Left lung (tissue), 4 donors: ENCODE measurements at regions not wholly inside any gene's neighbourhood (a gene's known extent, or its start where the extent isn't known, plus 50 kb on each side); places are given as distances from the start of the nearest gene placed in this dataset.

Experiments
- ATAC-seq: fragments of 200-7000 bp; cut with Tn5 transposase; one replicate; pipeline ENCODE4 v1.9.1; 2020; ENCODE audit warnings: moderate library complexity
- DNase-seq, 4 donors: peaks; one replicate each; pipeline ENCODE4 v3.0.0-alpha.2; 2013 to 2020
- H3K27ac ChIP-seq, 2 donors: fragments of 200-600 bp; sonication (generic) in 1 of 2; one replicate each; pipeline versions ENCODE4 v1.5.0 to v1.8.0; 2020 to 2021
- H3K27me3 ChIP-seq, 2 donors: fragments of 200-600 bp; sonication (generic) in 1 of 2; one replicate each; pipeline versions ENCODE4 v1.5.0 to v1.8.0; 2020 to 2021
- H3K36me3 ChIP-seq, 2 donors: fragments of 200-600 bp; sonication (generic) in 1 of 2; one replicate each; pipeline versions ENCODE4 v1.5.0 to v1.8.0; 2020 to 2021
- H3K4me1 ChIP-seq, 2 donors: fragments of 200-600 bp; one replicate each; pipeline ENCODE4 v1.8.0; 2021
- H3K4me3 ChIP-seq, 2 donors: fragments of 200-600 bp; sonication (generic) in 1 of 2; one replicate each; pipeline versions ENCODE4 v1.5.0 to v1.8.0; 2020 to 2021; ENCODE audit warnings: mild to moderate bottlenecking in 1 of 2
- H3K9me3 ChIP-seq, 2 donors: fragments of 200-600 bp; sonication (generic) in 1 of 2; one replicate each; pipeline versions ENCODE4 v1.5.0 to v1.8.0; 2020 to 2021
- CTCF ChIP-seq, 2 donors: fragments of 200-600 bp; sonication (generic) in 1 of 2; IDR thresholded peaks; one replicate each; pipeline versions ENCODE4 v1.5.0 to v1.8.0; 2021; ENCODE audit warnings: antibody characterized with exemption in 2 of 2
- intact Hi-C, 2 donors: fragments of 100-400 bp; cut with DNase I; formaldehyde crosslinking; loops; one replicate each; pipeline versions ENCODE4 v1.11.2 to v1.14.2; 2022
- donor health status: DM: no; HTN: yes; CAD: no.
- donor health status: DM: no; HTN: no; CAD: no.

- ATAC-seq (no peak), DNase-seq (no peak)
- no peak overlapping the region for H3K4me3 ChIP-seq
- no peaks in the 10 kb centered on the region for H3K4me1 ChIP-seq
- no peak for TF ChIP-seq CTCF (IDR thresholded peaks at IDR 0.05)
- H3K27ac ChIP-seq, result no peak overlapping the region
- no peaks in the 10 kb centered on the region for H3K27me3 ChIP-seq
- H3K36me3 ChIP-seq, result no peaks in the 10 kb centered on the region
- H3K9me3 ChIP-seq, result no peaks in the 10 kb centered on the region
- intact Hi-C loops, result no loop called here
Observed at GRCh38 chr12:126897778-126898177, 1369.2 kb upstream of the TMEM132C start.

- intact Hi-C loops, result no loop called here
- Histone ChIP-seq H3K9me3 (no peaks in the 10 kb centered on the region), H3K27me3 (no peaks in the 10 kb centered on the region), H3K27ac (no peak overlapping the region), H3K4me3 (no peak overlapping the region), H3K4me1 (no peaks in the 10 kb centered on the region), H3K36me3 (no peaks in the 10 kb centered on the region)
- no peak for TF ChIP-seq CTCF (IDR thresholded peaks at IDR 0.05)
- ATAC-seq (no peak), DNase-seq (no peak)
Observed at GRCh38 chr12:126898562-126898961, 1368.4 kb upstream of the TMEM132C start.

GRCh38 chr12:126899926-126900792 lies 1366.8 kb upstream of the TMEM132C start:
- H3K4me1 ChIP-seq, result no peaks in the 10 kb centered on the region
- no peak for TF ChIP-seq CTCF (IDR thresholded peaks at IDR 0.05)
- peaks cover 0 to 3% of the 10 kb centered on the region in 2 donors for H3K27me3 ChIP-seq
- intact Hi-C loops, result no loop called here
- H3K36me3 ChIP-seq, result no peaks in the 10 kb centered on the region
- no peaks in the 10 kb centered on the region for H3K9me3 ChIP-seq
- DNase-seq (no peak), ATAC-seq (no peak)
- no peak overlapping the region for H3K27ac ChIP-seq
- H3K4me3 ChIP-seq, result no peak overlapping the region

- no peak overlapping the region for H3K4me3 ChIP-seq
- H3K9me3 ChIP-seq, result no peaks in the 10 kb centered on the region
- DNase-seq (no peak), ATAC-seq (no peak)
- H3K4me1 ChIP-seq, result no peaks in the 10 kb centered on the region
- peaks cover 0 to 7% of the 10 kb centered on the region in 2 donors for H3K27me3 ChIP-seq
- no peak for TF ChIP-seq CTCF (IDR thresholded peaks at IDR 0.05)
- H3K36me3 ChIP-seq, result no peaks in the 10 kb centered on the region
- intact Hi-C loops, result no loop called here
- H3K27ac ChIP-seq, result no peak overlapping the region
Observed at GRCh38 chr12:126903027-126903876, 1363.7 kb upstream of the TMEM132C start.

- ATAC-seq, result no peak
- no peaks in the 10 kb centered on the region for H3K4me1 ChIP-seq
- intact Hi-C loops, result no loop called here
- no peak overlapping the region for H3K27ac ChIP-seq
- H3K4me3 ChIP-seq, result no peak overlapping the region
- peaks cover 0 to 15% of the 10 kb centered on the region in 2 donors for H3K27me3 ChIP-seq
- H3K36me3 ChIP-seq, result no peaks in the 10 kb centered on the region
- H3K9me3 ChIP-seq, result no peaks in the 10 kb centered on the region
- no peak for TF ChIP-seq CTCF (IDR thresholded peaks at IDR 0.05)
- DNase-seq, result no peak
Observed at GRCh38 chr12:126905752-126906151, 1361.2 kb upstream of the TMEM132C start.
